ENCODE measurements at regions not wholly inside any gene's neighbourhood (a gene's known extent, or its start where the extent isn't known, plus 50 kb on each side); places are given as distances from the start of the nearest gene placed in this dataset.
A peak's percentile ranks its signal among the peaks of the same experiment; 100 is the strongest.
"Not testable (repeated sequence)": the region's sequence is repeated elsewhere in the genome, so short reads cannot be mapped to it uniquely, and the experiment has no call there.

GRCh38 chr14:66312451-66312850 lies 173.7 kb upstream of the CCDC196 start:
- no peak for TF ChIP-seq ZFX (IDR thresholded peaks at IDR 0.05; ENCODE audit: borderline replicate concordance)
- no peak for TF ChIP-seq CTCF (IDR thresholded peaks at IDR 0.05)
- H3K27ac ChIP-seq = no peak overlapping the region

GRCh38 chr14:66315098-66315497 lies 171.1 kb upstream of the CCDC196 start:
- TF ChIP-seq CTCF (IDR thresholded peaks at IDR 0.05) (no peak), ZFX (IDR thresholded peaks at IDR 0.05; ENCODE audit: borderline replicate concordance) (no peak)
- no peak overlapping the region for H3K27ac ChIP-seq

- TF ChIP-seq CTCF (IDR thresholded peaks at IDR 0.05) (peak; percentile 9; the same call in 1 of the 2 replicates), ZFX (IDR thresholded peaks at IDR 0.05; ENCODE audit: borderline replicate concordance) (no peak)
- H3K27ac ChIP-seq = no peak overlapping the region
These were observed 170.6 kb upstream of the CCDC196 start for GRCh38 chr14:66315548-66315947.

- no peak for TF ChIP-seq ZFX (IDR thresholded peaks at IDR 0.05; ENCODE audit: borderline replicate concordance)
- no peak for TF ChIP-seq CTCF (IDR thresholded peaks at IDR 0.05)
- no peak overlapping the region for H3K27ac ChIP-seq
These were observed 163.6 kb upstream of the CCDC196 start for GRCh38 chr14:66322564-66322963.

GRCh38 chr14:66330228-66330627 lies 155.9 kb upstream of the CCDC196 start:
- TF ChIP-seq CTCF (IDR thresholded peaks at IDR 0.05) = no peak
- TF ChIP-seq ZFX (IDR thresholded peaks at IDR 0.05; ENCODE audit: borderline replicate concordance) = no peak
- H3K27ac ChIP-seq = no peak overlapping the region

GRCh38 chr14:66330916-66331315 lies 155.3 kb upstream of the CCDC196 start:
- TF ChIP-seq CTCF (IDR thresholded peaks at IDR 0.05) = no peak
- TF ChIP-seq ZFX (IDR thresholded peaks at IDR 0.05; ENCODE audit: borderline replicate concordance) = no peak

GRCh38 chr14:66333293-66333692 lies 152.9 kb upstream of the CCDC196 start:
- H3K27ac ChIP-seq = not testable (repeated sequence)

More at GRCh38 chr14:66330916-66331315, 155.3 kb upstream of the CCDC196 start:
- H3K27ac ChIP-seq = no peak overlapping the region

GRCh38 chr14:66341239-66341638 lies 144.9 kb upstream of the CCDC196 start:
- TF ChIP-seq CTCF (IDR thresholded peaks at IDR 0.05) (no peak), ZFX (IDR thresholded peaks at IDR 0.05; ENCODE audit: borderline replicate concordance) (no peak)
- H3K27ac ChIP-seq = no peak overlapping the region

All from 22Rv1 (cell line).